BLaER1 (cell line): ENCODE measurements at regions not wholly inside any gene's neighbourhood (a gene's known extent, or its start where the extent isn't known, plus 50 kb on each side); places are given as distances from the start of the nearest gene placed in this dataset.
A peak's percentile ranks its signal among the peaks of the same experiment; 100 is the strongest.

Experiments used
- H3K27ac ChIP-seq: shearing (Covaris generic); formaldehyde crosslinking; 2 replicates; pipeline ENCODE4 v1.8.1; 2022
- H3K27me3 ChIP-seq: shearing (Covaris generic); formaldehyde crosslinking; 2 replicates; pipeline ENCODE4 v1.8.1; 2022
- H3K36me3 ChIP-seq: shearing (Covaris generic); formaldehyde crosslinking; 2 replicates; pipeline ENCODE4 v1.8.1; 2022
- H3K4me1 ChIP-seq: shearing (Covaris generic); formaldehyde crosslinking; 2 replicates; pipeline ENCODE4 v1.8.1; 2022
- H3K4me2 ChIP-seq: shearing (Covaris generic); formaldehyde crosslinking; 2 replicates; pipeline ENCODE4 v1.8.1; 2022
- H3K4me3 ChIP-seq: shearing (Covaris generic); formaldehyde crosslinking; 2 replicates; pipeline ENCODE4 v1.8.1; 2022
- H3K9ac ChIP-seq: shearing (Covaris generic); formaldehyde crosslinking; 2 replicates; pipeline ENCODE4 v1.8.1; 2022
- H3K9me3 ChIP-seq: shearing (Covaris generic); formaldehyde crosslinking; 2 replicates; pipeline ENCODE4 v1.8.1; 2022
- H4K20me1 ChIP-seq: shearing (Covaris generic); formaldehyde crosslinking; 2 replicates; pipeline ENCODE4 v1.8.1; 2022
- Cebpa-rat ChIP-seq: shearing (Covaris generic); IDR thresholded peaks from 2 replicates; pipeline ENCODE4 v1.8.1; 2022

DNA sequence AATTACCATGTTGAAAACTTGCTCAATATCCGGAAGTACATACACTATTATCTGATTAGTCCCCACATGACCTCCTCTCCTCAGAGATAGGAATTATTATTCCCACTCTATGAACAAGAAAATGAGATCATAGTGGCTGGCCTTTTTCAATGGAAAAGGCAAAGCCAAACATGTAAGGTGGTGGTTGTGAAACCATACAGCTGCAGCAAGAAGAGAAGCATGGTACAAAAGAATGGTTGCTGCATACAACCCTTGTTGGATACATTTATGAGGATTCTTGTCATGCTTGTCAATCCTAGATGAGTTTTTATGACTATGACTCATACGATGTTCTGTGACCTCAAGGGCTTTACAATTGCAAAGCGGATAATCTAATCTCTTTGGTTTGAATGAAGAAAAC lies 514.7 kb downstream of the PLPP3 start:
- Histone ChIP-seq H4K20me1 (no peaks in the 10 kb centered on the region), H3K27me3 (no peaks in the 10 kb centered on the region), H3K4me2 (no peak overlapping the region), H3K27ac (no peak overlapping the region), H3K4me3 (no peak overlapping the region), H3K9me3 (no peaks in the 10 kb centered on the region), H3K36me3 (no peaks in the 10 kb centered on the region), H3K4me1 (peaks cover 7% of the 10 kb centered on the region), H3K9ac (no peak overlapping the region)
- TF ChIP-seq Cebpa-rat, result no peak

DNA sequence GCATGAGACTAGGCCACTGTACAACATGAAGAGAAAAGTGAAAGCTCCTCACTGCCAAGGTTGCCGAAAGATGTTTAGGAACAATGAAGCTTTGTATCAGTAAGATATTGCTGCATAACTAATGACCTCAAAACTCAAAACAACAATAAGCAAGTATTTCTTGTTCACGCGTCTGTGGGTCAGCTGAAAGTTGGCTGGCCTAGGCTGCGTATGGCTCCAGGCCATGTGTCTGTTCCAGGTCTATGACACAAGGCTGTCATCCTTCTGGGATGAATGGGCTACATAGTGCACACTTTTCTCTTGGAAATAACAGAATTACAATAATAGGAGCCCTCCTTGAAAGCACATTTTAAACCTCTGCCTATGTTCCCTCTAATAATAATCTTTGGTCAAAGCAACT lies 515.9 kb downstream of the PLPP3 start:
- Histone ChIP-seq H3K36me3 (no peaks in the 10 kb centered on the region), H3K27ac (no peak overlapping the region), H3K4me2 (no peak overlapping the region), H3K27me3 (no peaks in the 10 kb centered on the region), H3K9ac (no peak overlapping the region), H4K20me1 (no peaks in the 10 kb centered on the region), H3K4me3 (no peak overlapping the region), H3K9me3 (no peaks in the 10 kb centered on the region), H3K4me1 (peaks cover 7% of the 10 kb centered on the region)
- TF ChIP-seq Cebpa-rat, result no peak

DNA sequence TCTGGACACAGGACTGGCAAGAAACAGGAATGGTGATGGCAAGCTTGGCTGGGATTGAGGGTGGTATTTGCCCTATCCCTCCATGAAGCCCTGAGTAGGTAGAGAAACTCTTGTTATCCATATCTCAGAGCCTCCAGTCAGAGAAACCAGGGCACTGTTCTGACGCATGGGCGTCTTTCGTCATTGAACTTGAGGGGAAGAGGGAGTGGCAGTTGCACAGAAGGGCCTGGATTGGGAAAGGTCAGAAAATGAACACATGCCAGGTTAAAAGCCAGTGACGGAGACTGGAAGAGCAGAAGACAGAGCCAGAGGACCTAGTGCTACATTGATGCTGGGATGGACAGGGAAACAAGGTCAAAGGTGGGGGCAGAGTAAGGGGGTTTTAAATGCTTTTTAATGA lies 516.7 kb downstream of the PLPP3 start:
- no peak overlapping the region for H3K9ac ChIP-seq
- no peak overlapping the region for H3K4me3 ChIP-seq
- H3K36me3 ChIP-seq, result no peaks in the 10 kb centered on the region
- no peaks in the 10 kb centered on the region for H3K9me3 ChIP-seq
- peaks cover 7% of the 10 kb centered on the region for H3K4me1 ChIP-seq
- no peaks in the 10 kb centered on the region for H3K27me3 ChIP-seq
- TF ChIP-seq Cebpa-rat, result no peak
- H3K27ac ChIP-seq, result no peak overlapping the region
- H3K4me2 ChIP-seq, result no peak overlapping the region
- H4K20me1 ChIP-seq, result no peaks in the 10 kb centered on the region

DNA sequence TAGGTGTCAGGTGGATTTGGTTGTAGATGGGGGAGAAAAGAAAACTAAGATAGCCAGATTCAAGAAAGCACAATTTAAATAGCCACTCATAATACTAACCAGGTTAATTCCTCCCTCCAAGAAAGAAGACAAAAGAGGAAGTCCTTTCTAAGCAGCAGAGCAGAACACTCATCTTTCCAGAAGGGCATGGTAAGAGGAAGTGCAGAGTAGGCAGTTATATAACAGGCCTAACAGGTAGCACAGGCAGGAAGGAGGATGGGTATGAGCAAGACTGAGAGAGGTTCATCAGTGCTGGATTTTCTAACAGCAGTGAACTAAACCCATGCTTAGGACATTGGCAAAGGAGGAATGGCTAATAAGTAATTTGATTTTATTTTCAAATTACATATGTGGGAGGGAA lies 517.5 kb downstream of the PLPP3 start:
- H3K9me3 ChIP-seq, result no peaks in the 10 kb centered on the region

DNA sequence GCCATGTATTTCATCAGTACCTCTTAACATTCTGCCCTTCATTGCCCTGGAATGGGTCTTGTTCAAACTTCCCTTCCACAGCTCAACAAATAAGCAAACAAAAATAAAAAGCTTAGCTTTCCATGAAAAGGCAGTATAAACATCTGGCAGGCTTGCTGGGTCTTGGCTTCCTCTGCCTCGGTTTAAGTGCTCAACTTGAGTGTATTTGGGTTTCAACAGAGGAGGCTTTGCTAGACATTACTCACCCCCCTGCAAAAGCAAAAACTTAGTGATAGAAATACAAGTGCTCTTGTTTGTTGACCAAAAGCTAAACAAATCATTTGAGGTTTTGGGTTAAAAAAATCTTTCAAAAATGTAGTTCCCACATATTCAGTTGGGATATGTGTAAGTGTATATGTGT lies 518.5 kb downstream of the PLPP3 start:
- TF ChIP-seq Cebpa-rat, result no peak
- Histone ChIP-seq H3K36me3 (no peaks in the 10 kb centered on the region), H3K9me3 (no peaks in the 10 kb centered on the region), H3K9ac (no peak overlapping the region), H3K27me3 (no peaks in the 10 kb centered on the region), H4K20me1 (no peaks in the 10 kb centered on the region), H3K4me1 (peaks cover 7% of the 10 kb centered on the region), H3K4me3 (no peak overlapping the region), H3K27ac (no peak overlapping the region), H3K4me2 (no peak overlapping the region)

More for the DNA sequence above, 517.5 kb downstream of the PLPP3 start:
- no peaks in the 10 kb centered on the region for H3K36me3 ChIP-seq
- no peak overlapping the region for H3K27ac ChIP-seq
- no peak overlapping the region for H3K9ac ChIP-seq
- H3K4me1 ChIP-seq, result peaks cover 7% of the 10 kb centered on the region
- no peaks in the 10 kb centered on the region for H4K20me1 ChIP-seq
- TF ChIP-seq Cebpa-rat, result no peak
- no peak overlapping the region for H3K4me3 ChIP-seq
- no peaks in the 10 kb centered on the region for H3K27me3 ChIP-seq
- H3K4me2 ChIP-seq, result peak overlapping the region; percentile 21

DNA sequence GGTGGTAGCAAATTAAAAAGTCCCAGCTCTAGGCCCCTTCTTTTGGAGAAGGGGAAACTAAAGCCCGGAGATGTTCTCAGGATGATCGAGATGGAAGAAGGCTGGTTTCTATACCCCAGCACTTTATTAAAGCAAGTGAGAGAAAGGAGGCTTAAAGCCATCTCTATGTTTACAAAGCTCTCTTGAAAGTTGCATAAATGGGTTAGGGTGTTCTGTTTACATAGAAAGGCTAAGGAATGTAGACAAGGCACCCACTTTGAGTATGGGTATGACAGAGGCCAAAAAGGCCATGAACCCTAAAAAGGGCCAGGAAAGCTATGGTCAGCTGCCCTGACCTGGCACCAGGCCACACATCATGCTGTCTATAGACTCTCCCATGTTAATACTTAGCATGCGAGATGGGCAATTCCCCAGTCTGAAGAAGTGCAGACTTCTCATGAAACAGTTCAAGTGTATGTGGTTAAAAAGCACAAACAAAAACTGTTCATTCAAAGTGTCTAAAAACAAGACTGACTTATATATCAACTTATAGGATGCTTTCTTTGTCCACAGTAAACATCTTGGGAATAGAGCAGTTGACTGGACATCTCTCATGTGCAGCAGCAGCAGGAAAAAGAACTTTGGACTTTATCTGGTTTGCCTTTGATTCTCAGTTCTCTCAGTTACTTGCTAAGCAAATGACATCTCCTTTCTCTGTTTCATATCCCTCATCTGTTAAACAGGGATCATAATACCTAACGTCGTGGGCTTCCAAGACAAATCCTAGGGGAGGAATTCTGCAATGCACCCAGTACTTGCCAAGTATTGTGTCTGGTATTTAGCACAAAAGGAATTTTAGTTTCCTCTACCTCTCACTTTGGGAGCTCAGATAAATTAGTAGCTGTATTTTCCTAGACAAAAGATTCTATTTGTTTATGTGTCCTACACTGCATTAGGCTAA lies 521.6 kb downstream of the PLPP3 start:
- Histone ChIP-seq H3K9me3 (no peaks in the 10 kb centered on the region), H3K9ac (no peak overlapping the region), H3K27ac (no peak overlapping the region), H4K20me1 (no peaks in the 10 kb centered on the region), H3K4me1 (peaks cover 7% of the 10 kb centered on the region), H3K27me3 (no peaks in the 10 kb centered on the region), H3K4me3 (no peak overlapping the region), H3K36me3 (no peaks in the 10 kb centered on the region), H3K4me2 (no peak overlapping the region)
- TF ChIP-seq Cebpa-rat, result no peak

DNA sequence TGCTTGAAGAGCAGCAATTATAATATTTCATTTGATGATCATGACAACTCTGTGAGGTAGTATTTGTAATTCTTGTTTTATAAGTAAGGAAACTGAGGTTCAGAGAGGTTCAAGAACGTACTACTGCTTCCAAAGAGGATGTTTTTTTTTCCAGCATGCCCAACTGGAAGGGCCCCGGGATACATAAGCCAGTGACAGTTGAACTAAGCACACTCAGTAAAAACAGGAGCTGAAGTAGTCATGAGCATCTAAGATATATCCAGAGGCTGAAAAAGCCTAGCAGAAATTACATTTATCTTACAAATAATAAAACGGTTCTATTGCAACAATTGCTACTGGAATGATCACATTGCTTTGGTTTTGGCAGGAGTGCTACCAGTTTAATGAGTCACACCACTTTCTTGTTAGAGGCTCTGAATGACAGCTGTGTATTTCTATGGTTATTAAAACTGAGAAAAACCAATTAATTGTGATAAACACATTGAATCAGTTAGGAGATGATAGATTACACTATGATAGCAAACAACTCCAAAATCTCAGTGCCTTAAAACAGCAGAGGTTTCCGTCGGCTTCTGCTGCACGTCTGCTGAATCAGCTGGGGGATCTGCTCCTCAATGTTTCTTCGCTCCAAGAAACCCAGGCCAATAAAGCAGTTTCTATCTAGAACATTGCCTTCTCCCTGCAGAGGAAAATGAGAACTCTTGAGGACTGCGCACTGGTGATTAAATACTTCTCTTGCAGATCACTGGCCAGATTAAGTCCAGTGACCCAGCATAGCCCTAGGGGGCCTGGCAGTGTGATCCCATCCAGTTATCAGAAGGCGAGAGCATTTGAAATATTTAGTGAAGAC lies 522.7 kb downstream of the PLPP3 start:
- Histone ChIP-seq H3K27me3 (no peaks in the 10 kb centered on the region), H4K20me1 (no peaks in the 10 kb centered on the region), H3K27ac (no peak overlapping the region), H3K4me2 (no peak overlapping the region), H3K9me3 (no peaks in the 10 kb centered on the region), H3K9ac (no peak overlapping the region), H3K4me3 (no peak overlapping the region), H3K4me1 (peaks cover 2% of the 10 kb centered on the region), H3K36me3 (no peaks in the 10 kb centered on the region)
- no peak for TF ChIP-seq Cebpa-rat

DNA sequence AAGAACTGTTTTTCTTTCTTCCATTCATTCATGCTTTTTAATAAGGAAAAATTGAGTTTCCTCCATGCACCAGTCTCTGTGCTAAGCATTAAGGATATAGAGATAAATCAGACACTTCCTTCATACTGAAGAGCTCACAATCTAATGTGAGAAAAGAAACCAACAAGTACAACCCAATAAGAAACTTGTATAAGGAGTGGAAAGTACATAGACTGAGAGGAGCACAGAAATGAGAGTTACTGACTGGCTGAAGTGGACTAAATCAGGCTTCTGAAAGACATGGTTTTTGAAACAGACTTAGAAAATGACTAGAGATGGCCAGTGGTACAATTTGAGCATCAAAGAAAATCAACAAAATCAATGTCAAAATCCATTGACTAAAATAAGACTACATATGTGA lies 524.4 kb downstream of the PLPP3 start:
- H3K36me3 ChIP-seq, result no peaks in the 10 kb centered on the region
- no peak overlapping the region for H3K4me2 ChIP-seq
- no peak overlapping the region for H3K9ac ChIP-seq
- H3K4me1 ChIP-seq, result no peaks in the 10 kb centered on the region
- H3K9me3 ChIP-seq, result 0 out of 2 replicates have a peak, but pooled peaks cover 5% of the 10 kb centered on the region
- no peak overlapping the region for H3K27ac ChIP-seq
- H4K20me1 ChIP-seq, result no peaks in the 10 kb centered on the region
- H3K27me3 ChIP-seq, result no peaks in the 10 kb centered on the region
- TF ChIP-seq Cebpa-rat, result no peak
- no peak overlapping the region for H3K4me3 ChIP-seq

DNA sequence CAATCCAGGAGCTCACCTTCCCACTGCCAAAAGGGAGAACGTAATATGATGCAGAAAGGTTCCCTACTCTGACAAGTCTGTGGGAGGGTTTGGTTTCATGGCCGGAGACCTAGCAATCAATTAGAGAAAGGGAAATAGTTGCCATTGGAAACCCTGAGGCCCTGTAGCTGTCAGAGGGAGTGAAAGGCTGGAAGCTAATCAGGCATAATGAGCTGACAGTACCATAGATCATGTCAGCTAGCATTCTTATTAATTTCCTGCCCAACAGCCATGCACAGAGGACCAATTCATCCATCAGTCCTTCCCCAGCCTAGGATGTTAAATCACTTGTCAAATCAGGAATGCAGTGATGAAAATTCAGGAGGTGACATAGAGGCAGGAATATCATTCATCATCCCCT lies 527.3 kb downstream of the PLPP3 start:
- H3K36me3 ChIP-seq, result no peaks in the 10 kb centered on the region
- H3K4me1 ChIP-seq, result no peaks in the 10 kb centered on the region
- no peak overlapping the region for H3K4me3 ChIP-seq
- H3K27ac ChIP-seq, result no peak overlapping the region
- H3K9ac ChIP-seq, result no peak overlapping the region
- H4K20me1 ChIP-seq, result no peaks in the 10 kb centered on the region
- no peak for TF ChIP-seq Cebpa-rat
- no peaks in the 10 kb centered on the region for H3K27me3 ChIP-seq
- H3K9me3 ChIP-seq, result 0 out of 2 replicates have a peak, but pooled peaks cover 5% of the 10 kb centered on the region
- H3K4me2 ChIP-seq, result no peak overlapping the region

DNA sequence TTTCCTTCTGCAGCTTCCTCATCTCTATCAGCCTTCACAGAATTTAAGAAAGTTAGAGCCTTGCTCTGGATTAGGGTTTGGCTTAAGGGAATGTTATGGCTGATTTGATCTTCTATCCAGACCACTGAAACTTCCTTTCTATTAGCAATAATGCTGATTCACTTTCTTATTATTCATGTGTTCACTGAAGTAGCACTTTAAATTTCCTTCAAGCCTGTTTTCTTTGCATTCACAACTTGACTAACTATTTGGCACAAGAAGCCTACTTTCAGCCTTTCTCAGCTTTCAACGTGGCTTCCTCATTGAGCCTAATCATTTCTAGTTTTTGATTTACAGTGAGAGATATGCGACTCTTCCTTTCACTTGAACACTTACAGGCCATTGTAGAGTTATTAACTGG lies 528.5 kb downstream of the PLPP3 start:
- TF ChIP-seq Cebpa-rat, result no peak
- Histone ChIP-seq H3K36me3 (no peaks in the 10 kb centered on the region), H3K27ac (no peak overlapping the region), H3K9ac (no peak overlapping the region), H3K27me3 (no peaks in the 10 kb centered on the region), H3K4me1 (no peaks in the 10 kb centered on the region), H3K4me2 (no peak overlapping the region), H3K4me3 (no peak overlapping the region), H4K20me1 (no peaks in the 10 kb centered on the region), H3K9me3 (0 out of 2 replicates have a peak, but pooled peaks cover 5% of the 10 kb centered on the region)
